RWPE1 (cell line): ENCODE measurements at regions not wholly inside any gene's neighbourhood (a gene's known extent, or its start where the extent isn't known, plus 50 kb on each side); places are given as distances from the start of the nearest gene placed in this dataset.

Experiments
- CTCF ChIA-PET: fragments of 350-600 bp; sonication (Branson Sonifier 250); formaldehyde crosslinking; extraction: SDS; loops from one replicate; lab custom pipeline; 2021; lab: Yijun Ruan, JAX
- POLR2A ChIA-PET: fragments of 400-600 bp; formaldehyde crosslinking; extraction: SDS; loops from one replicate; lab custom pipeline; 2020; ENCODE audit warnings: antibody characterized with exemption; ENCODE audit not compliant: low non-redundant PET; lab: Yijun Ruan, JAX
- DNase-seq: peaks from one replicate; pipeline ENCODE4 v3.0.0; 2012; ENCODE audit warnings: low spot score
- H3K27ac ChIP-seq: fragments of 450-650 bp; 2 replicates; pipeline ENCODE4 v1.5.1; 2017
- TF ChIP-seq, protein P1 (sequence below): fragments of 450-650 bp; conservative IDR thresholded peaks from 2 replicates; pipeline ENCODE4 v1.5.1; 2017; ENCODE audit warnings: low read depth, mild to moderate bottlenecking

DNA sequence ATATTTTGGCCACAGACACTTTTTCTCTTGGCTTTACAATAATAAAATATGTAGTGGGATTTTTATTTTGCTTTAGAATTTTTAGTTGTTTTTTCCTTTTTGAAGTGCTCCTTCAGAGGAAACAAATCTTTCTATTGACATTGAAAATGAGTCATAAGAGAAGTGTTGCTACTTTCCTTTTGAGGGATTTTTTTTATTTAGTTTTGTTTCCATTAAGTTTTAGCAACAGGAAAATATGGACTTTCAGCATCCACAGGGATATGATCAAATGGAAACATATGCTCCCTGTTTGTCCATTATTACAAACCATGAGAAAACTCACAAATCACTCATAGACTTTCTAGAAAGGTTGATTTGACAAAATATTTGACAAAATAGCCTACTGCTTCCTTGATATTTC lies 65.3 kb upstream of the BMP2 start:
- ChIA-PET CTCF (interaction anchor here (0.6 kb wide), 1 partner anchor 74 kb away, joined by 3 read pairs; no protein-coding TSS in a partner anchor), POLR2A (no interaction called here)
- H3K27ac ChIP-seq, result no peak overlapping the region
- DNase-seq, result no peak
- TF ChIP-seq, protein P1, sequence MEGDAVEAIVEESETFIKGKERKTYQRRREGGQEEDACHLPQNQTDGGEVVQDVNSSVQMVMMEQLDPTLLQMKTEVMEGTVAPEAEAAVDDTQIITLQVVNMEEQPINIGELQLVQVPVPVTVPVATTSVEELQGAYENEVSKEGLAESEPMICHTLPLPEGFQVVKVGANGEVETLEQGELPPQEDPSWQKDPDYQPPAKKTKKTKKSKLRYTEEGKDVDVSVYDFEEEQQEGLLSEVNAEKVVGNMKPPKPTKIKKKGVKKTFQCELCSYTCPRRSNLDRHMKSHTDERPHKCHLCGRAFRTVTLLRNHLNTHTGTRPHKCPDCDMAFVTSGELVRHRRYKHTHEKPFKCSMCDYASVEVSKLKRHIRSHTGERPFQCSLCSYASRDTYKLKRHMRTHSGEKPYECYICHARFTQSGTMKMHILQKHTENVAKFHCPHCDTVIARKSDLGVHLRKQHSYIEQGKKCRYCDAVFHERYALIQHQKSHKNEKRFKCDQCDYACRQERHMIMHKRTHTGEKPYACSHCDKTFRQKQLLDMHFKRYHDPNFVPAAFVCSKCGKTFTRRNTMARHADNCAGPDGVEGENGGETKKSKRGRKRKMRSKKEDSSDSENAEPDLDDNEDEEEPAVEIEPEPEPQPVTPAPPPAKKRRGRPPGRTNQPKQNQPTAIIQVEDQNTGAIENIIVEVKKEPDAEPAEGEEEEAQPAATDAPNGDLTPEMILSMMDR, result no peak

DNA sequence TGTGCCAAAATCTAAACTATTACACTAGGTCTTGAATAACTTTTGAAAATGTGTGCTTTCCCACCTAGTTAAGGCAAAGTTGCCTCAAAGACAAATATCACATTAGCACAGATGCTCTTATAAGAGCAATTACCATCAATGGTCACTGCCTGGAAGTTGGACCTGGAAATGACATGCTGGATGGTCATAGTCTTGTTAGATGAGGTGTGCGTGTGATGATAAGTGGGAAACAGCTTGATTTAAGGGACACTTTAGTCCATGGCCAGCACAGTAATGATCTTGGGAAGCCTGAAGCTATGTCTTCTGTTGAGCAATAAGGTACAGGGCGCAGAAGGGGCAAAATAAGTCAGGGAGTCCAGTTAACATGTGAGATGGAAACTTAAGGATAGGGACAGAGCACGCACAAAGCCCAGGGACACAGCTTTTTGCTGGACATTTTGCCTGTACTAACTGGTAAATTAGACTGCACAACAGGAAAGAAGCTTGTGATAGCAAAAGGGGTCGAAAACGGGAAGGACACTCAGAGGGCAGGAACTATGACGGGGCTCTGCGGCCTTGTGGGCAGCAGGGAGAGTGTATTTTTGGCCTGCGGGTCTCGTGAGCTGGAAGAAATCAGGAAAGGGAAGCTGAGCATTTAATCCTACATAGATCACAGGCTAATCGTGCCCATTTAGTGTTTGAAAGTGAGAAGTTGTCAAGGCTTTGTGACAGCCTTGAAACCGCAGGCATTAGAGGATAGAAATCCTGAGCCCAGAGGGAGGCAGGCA lies 66.7 kb upstream of the BMP2 start:
- no peak overlapping the region for H3K27ac ChIP-seq
- TF ChIP-seq, protein P1, result no peak
- POLR2A ChIA-PET, result no interaction called here
- DNase-seq, result no peak
- CTCF ChIA-PET, result no interaction called here

DNA sequence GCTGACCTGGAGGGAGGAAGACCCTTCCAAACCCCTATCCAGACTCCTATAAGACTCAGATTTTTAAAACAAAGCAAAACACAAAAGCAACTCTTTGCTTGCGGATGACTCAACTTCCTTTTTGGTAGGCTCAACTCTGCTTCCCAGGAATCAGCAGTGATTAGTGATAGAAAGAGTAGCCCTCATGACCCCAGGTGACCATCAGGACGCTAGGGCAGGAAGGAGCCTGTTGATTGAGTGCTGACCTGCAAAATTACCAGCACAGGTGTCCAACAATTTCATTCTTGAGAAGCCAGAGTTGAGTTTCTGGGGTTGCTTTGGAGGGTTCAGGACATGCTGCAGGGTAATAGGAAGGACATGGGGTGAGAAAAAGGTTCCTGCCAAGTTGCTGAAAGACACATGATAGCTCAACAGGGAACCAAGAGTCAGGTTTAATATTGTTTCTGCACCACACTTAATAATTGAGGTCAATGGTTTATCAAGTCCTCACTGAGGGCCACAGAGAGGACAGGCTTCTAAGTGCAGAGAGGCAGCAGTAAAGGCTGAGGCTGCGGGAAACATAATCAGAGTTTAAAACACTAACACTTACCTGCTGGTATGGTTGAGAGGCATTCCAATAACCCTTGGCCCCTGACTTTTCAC lies 67.4 kb upstream of the BMP2 start:
- CTCF ChIA-PET, result no interaction called here
- no peak overlapping the region for H3K27ac ChIP-seq
- POLR2A ChIA-PET, result no interaction called here
- TF ChIP-seq, protein P1, result no peak
- DNase-seq, result no peak

DNA sequence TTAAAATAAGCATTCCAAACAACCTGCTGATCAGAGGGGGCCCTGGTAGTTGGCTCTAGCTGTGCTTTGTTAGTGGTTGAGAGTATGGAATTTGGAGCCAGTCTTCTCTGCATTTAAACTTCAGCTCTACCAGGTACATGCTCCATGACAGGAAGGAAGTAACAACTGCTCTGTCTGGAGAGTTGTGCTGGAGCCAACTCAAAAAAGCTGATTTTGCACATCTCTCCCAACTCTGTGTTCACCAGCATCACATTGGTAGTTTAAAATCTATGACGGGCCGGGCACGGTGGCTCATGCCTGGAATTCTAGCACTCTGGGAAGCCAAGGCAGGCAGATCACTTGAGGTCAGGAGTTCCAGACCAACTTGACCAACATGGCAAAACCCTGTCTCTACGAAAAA lies 68.8 kb upstream of the BMP2 start:
- TF ChIP-seq, protein P1, result no peak
- H3K27ac ChIP-seq, result no peak overlapping the region
- ChIA-PET CTCF (interaction anchor here (0.6 to 1.0 kb wide), 2 partner anchors 116 to 1982 kb away, joined by 3 read pairs; no protein-coding TSS in a partner anchor), POLR2A (no interaction called here)
- no peak for DNase-seq

DNA sequence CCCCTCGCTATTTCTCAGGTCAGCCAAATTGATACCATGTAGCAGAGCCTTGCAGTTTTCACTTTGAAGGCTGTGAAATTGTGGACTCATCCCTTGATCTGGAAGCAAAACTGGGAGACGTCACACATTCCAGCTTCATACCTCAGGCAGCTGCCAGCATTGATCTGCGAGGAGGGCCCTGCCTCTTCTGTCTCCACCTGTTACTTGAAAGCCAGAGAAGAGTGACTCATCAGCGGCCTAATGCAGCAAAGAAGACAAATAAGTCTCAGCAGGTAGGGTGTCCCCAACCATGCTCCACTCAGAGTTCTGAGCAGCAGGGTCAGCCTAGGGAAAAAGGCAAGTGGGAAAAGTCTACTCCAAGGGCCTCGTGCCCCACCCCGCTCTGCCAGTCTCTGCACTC lies 69.4 kb upstream of the BMP2 start:
- peak overlapping the region; percentile 14 for H3K27ac ChIP-seq
- ChIA-PET CTCF (interaction anchor here (0.6 kb wide), 2 partner anchors 279 to 1982 kb away, joined by 3 read pairs; no protein-coding TSS in a partner anchor), POLR2A (no interaction called here)
- TF ChIP-seq, protein P1, result no peak
- DNase-seq, result peak; percentile 94

DNA sequence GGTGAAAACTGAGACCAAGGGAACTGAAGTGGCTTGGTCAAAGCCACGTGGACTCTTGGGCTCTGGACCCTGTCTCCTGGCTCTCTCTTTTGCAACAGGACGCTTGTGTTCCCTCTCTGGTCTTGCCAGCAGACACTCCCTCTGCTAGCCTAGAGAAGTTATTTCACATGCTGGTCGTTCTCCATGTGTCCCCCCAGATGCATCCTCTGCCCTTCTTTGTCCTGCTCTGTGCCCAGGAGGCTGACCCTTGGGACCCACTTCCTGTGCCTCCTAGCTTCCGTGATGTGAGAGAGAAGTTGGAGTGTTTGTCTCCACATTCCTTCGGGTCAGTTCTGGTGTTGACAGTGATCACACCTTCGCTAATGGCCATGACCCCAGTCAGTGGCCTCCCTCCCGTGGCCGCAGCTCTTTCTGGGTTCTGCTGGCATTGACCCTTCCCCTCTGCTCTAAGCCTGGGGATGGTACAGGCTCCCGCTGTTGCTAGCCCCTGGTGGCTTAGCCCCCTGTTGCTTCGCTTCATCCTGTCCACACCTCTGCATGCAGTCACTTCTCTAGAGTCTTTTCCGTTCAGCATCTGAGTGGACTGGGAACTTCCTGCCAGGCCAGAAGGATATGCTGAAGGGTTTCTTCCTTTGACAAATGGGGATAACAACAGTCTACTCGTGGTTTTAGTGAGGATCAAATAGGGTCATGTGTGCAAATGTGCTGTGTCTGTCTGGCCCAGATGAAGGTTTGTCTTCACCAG lies 70.1 kb upstream of the BMP2 start:
- no peak for DNase-seq
- TF ChIP-seq, protein P1, result no peak
- H3K27ac ChIP-seq, result peak overlapping the region; percentile 14
- POLR2A ChIA-PET, result no interaction called here
- CTCF ChIA-PET, result interaction anchor here (0.6 kb wide), 1 partner anchor 279 kb away, joined by 3 read pairs; no protein-coding TSS in a partner anchor
